Body of pancreas (tissue), 4 donors: ENCODE measurements at regions not wholly inside any gene's neighbourhood (a gene's known extent, or its start where the extent isn't known, plus 50 kb on each side); places are given as distances from the start of the nearest gene placed in this dataset.

Source experiments
- POLR2A ChIP-seq, 3 donors: fragments of 450-650 bp; IDR thresholded peaks; one replicate each; pipeline ENCODE4 v1.6.1; 2016; ENCODE audit warnings: antibody characterized with exemption in 3 of 3, mild to moderate bottlenecking in 2 of 3
- TF ChIP-seq, protein P1 (sequence below), 7 experiments: fragments of 450-650 bp in 4 of 7; fragments of 200-600 bp in 3 of 7; sonication (generic) in 3 of 7; IDR thresholded peaks; one replicate each; pipeline ENCODE4 v1.5.1; 2016 to 2019; ENCODE audit warnings: antibody characterized with exemption in 7 of 7

DNA sequence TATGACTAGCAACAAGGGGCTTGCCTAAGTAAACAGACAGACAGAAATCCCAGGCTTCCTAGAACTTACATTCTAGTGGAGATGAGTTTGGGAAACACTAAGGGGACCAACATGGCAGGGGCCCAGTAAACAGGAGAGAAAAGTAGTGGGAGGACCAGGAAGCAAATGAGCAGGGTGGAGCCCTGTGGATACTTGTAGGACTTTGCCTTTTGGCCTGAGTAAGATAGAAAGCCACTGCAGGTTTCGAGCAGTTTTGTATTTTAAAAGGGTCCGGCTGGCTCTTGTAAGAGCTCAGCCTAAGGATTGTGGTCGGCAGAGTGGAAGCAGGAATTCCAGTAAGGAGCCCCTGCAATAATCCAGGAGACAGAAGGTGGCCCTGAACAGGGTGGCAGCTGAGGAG is 125.5 kb downstream of the MAP3K7 start:
- TF ChIP-seq, protein P1, sequence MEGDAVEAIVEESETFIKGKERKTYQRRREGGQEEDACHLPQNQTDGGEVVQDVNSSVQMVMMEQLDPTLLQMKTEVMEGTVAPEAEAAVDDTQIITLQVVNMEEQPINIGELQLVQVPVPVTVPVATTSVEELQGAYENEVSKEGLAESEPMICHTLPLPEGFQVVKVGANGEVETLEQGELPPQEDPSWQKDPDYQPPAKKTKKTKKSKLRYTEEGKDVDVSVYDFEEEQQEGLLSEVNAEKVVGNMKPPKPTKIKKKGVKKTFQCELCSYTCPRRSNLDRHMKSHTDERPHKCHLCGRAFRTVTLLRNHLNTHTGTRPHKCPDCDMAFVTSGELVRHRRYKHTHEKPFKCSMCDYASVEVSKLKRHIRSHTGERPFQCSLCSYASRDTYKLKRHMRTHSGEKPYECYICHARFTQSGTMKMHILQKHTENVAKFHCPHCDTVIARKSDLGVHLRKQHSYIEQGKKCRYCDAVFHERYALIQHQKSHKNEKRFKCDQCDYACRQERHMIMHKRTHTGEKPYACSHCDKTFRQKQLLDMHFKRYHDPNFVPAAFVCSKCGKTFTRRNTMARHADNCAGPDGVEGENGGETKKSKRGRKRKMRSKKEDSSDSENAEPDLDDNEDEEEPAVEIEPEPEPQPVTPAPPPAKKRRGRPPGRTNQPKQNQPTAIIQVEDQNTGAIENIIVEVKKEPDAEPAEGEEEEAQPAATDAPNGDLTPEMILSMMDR (IDR thresholded peaks at IDR 0.05) = no peak
- no peak for TF ChIP-seq POLR2A (IDR thresholded peaks at IDR 0.05)
